ENCODE measurements at regions not wholly inside any gene's neighbourhood (a gene's known extent, or its start where the extent isn't known, plus 50 kb on each side); places are given as distances from the start of the nearest gene placed in this dataset.

DNA sequence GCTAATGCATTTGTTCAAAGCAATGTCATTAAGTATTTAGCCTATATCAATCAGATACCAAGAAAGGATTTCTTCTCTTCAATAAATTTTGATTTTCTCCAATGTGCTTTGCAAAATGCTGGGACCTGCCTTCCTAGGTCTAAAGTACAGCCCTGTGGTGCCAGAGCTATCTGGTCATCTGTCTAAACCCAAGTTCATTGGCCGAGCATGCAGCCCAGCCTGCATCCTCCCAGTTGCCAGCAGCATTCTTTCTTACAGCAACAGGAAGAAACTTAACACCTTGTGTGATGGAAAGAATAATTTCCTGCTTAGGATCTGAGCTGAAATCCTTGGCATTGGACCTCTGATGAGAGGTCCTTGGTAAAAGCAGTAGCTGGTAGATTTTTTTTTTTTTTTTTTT, 310.0 kb downstream of the RBM26 start:
- TF ChIP-seq CTCF (IDR thresholded peaks at IDR 0.05), result no peak
- TF ChIP-seq EZH2 (IDR thresholded peaks at IDR 0.05; ENCODE audit: borderline replicate concordance, insufficient read depth, low read depth, low read length, poor library complexity, severe bottlenecking), result no peak
